HepG2 (cell line): ENCODE measurements at regions not wholly inside any gene's neighbourhood (a gene's known extent, or its start where the extent isn't known, plus 50 kb on each side); places are given as distances from the start of the nearest gene placed in this dataset.
A peak's percentile ranks its signal among the peaks of the same experiment; 100 is the strongest.

ENCODE experiments used
- DMAP1 ChIP-seq: IDR thresholded peaks from 2 replicates; pipeline ENCODE4 v1.6.1; 2016
- ELF4 ChIP-seq: sonication (generic); formaldehyde crosslinking; IDR thresholded peaks from 2 replicates; pipeline ENCODE4 v1.5.0; 2020; ENCODE audit warnings: missing genetic modification reagents, mild to moderate bottlenecking, moderate library complexity, borderline replicate concordance
- LBX2 ChIP-seq: sonication (generic); formaldehyde crosslinking; IDR thresholded peaks from 2 replicates; pipeline ENCODE4 v1.5.0; 2020; ENCODE audit warnings: missing genetic modification reagents, mild to moderate bottlenecking, borderline replicate concordance
- MXD4 ChIP-seq: IDR thresholded peaks from 2 replicates; pipeline ENCODE4 v1.6.1; 2016; ENCODE audit warnings: mild to moderate bottlenecking, missing biosample characterization, missing genetic modification reagents
- TF ChIP-seq, protein P1 (sequence below): sonication (generic); formaldehyde crosslinking; IDR thresholded peaks from 2 replicates; pipeline ENCODE4 v1.4.0; 2020; ENCODE audit warnings: missing genetic modification reagents
- TF ChIP-seq, protein P2 (sequence below): sonication (generic); formaldehyde crosslinking; IDR thresholded peaks from 2 replicates; pipeline ENCODE4 v1.4.0; 2020; ENCODE audit warnings: mild to moderate bottlenecking, missing genetic modification reagents

- TF ChIP-seq, protein P1, sequence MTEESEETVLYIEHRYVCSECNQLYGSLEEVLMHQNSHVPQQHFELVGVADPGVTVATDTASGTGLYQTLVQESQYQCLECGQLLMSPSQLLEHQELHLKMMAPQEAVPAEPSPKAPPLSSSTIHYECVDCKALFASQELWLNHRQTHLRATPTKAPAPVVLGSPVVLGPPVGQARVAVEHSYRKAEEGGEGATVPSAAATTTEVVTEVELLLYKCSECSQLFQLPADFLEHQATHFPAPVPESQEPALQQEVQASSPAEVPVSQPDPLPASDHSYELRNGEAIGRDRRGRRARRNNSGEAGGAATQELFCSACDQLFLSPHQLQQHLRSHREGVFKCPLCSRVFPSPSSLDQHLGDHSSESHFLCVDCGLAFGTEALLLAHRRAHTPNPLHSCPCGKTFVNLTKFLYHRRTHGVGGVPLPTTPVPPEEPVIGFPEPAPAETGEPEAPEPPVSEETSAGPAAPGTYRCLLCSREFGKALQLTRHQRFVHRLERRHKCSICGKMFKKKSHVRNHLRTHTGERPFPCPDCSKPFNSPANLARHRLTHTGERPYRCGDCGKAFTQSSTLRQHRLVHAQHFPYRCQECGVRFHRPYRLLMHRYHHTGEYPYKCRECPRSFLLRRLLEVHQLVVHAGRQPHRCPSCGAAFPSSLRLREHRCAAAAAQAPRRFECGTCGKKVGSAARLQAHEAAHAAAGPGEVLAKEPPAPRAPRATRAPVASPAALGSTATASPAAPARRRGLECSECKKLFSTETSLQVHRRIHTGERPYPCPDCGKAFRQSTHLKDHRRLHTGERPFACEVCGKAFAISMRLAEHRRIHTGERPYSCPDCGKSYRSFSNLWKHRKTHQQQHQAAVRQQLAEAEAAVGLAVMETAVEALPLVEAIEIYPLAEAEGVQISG: peak; percentile 59
- TF ChIP-seq ELF4 (CRISPR knock-in tag) (0 out of 2 replicates have a peak, but pooled peaks have one; percentile 42), DMAP1 (CRISPR knock-in tag) (peak; percentile 31), MXD4 (CRISPR knock-in tag) (peak; percentile 54; the same call in 1 of the 2 replicates), LBX2 (CRISPR knock-in tag) (no peak)
- TF ChIP-seq, protein P2, sequence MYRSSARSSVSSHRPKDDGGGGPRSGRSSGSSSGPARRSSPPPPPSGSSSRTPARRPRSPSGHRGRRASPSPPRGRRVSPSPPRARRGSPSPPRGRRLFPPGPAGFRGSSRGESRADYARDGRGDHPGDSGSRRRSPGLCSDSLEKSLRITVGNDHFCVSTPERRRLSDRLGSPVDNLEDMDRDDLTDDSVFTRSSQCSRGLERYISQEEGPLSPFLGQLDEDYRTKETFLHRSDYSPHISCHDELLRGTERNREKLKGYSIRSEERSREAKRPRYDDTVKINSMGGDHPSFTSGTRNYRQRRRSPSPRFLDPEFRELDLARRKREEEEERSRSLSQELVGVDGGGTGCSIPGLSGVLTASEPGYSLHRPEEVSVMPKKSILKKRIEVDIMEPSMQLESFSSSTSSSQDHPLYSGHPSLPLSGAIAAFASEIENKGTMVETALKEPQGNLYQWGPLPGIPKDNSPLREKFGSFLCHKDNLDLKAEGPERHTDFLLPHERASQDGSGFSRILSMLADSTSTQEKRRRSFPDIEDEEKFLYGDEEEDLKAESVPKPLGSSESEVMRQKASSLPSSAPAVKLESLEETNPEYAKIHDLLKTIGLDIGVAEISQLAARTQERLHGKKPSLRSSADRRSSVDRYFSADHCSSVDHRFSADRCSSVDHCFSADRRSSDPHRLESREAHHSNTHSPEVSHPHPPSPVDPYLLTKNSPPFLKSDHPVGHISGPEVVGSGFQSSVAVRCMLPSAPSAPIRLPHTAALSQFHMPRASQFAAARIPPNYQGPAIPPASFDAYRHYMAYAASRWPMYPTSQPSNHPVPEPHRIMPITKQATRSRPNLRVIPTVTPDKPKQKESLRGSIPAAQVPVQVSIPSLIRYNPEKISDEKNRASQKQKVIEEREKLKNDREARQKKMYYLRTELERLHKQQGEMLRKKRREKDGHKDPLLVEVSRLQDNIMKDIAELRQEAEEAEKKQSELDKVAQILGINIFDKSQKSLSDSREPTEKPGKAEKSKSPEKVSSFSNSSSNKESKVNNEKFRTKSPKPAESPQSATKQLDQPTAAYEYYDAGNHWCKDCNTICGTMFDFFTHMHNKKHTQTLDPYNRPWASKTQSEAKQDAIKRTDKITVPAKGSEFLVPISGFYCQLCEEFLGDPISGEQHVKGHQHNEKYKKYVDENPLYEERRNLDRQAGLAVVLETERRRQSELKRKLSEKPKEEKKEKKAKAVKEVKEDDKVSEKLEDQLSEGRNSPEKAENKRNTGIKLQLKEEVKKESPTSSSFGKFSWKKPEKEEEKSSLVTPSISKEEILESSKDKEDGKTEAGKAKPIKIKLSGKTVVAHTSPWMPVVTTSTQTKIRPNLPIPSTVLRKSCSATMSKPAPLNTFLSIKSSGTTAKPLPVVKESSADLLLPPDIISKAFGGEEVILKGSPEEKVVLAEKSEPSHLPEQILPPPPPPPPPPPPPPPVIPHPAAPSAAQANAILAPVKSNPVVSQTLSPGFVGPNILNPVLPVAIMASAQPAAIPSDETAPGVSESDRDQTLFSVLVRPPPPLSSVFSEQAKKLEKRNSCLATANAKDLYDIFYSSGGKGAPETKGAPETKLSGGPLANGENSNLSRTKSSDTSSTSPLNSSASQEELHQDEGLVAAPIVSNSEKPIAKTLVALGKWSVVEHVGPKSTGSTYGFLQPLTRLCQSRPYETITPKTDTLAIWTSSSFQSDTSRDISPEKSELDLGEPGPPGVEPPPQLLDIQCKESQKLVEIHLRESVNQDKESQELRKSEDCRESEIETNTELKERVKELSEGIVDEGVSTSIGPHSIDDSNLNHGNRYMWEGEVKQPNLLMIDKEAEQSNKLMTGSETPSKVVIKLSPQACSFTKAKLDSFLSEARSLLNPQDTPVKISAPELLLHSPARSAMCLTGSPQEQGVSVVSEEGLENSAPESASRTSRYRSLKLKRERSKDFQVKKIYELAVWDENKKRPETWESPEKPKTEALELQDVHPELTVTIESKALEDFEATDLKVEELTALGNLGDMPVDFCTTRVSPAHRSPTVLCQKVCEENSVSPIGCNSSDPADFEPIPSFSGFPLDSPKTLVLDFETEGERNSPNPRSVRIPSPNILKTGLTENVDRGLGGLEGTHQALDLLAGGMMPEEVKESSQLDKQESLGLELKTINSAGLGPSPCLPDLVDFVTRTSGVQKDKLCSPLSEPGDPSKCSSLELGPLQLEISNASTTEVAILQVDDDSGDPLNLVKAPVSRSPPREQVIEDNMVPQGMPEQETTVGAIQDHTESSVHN (CRISPR knock-in tag): peak; percentile 68; the same call in 1 of the 2 replicates
Measured at GRCh38 chr13:26961890-26962615, 201.5 kb upstream of the GPR12 start (continued).
